ENCODE measurements at regions not wholly inside any gene's neighbourhood (a gene's known extent, or its start where the extent isn't known, plus 50 kb on each side); places are given as distances from the start of the nearest gene placed in this dataset.

GRCh38 chr6:153780011-153780410 lies 259.0 kb upstream of the OPRM1 start:
- no peak for DNase-seq

- DNase-seq: no peak
Observed at GRCh38 chr6:153778216-153778615, 260.8 kb upstream of the OPRM1 start.

- no peak for DNase-seq
Observed at GRCh38 chr6:153771577-153771976, 267.5 kb upstream of the OPRM1 start.

GRCh38 chr6:153767127-153767526 lies 271.9 kb upstream of the OPRM1 start:
- DNase-seq: no peak

- DNase-seq: no peak
Observed at GRCh38 chr6:153758516-153758915, 280.5 kb upstream of the OPRM1 start.

GRCh38 chr6:153735761-153736160 lies 303.3 kb upstream of the OPRM1 start:
- no peak for DNase-seq

- no peak for DNase-seq
Observed at GRCh38 chr6:153729189-153729588, 309.9 kb upstream of the OPRM1 start.

- DNase-seq: no peak
Observed at GRCh38 chr6:153727885-153728284, 311.2 kb upstream of the OPRM1 start.

- no peak for DNase-seq
Observed at GRCh38 chr6:153725456-153725855, 313.6 kb upstream of the OPRM1 start.

GRCh38 chr6:153720732-153721131 lies 318.3 kb upstream of the OPRM1 start:
- no peak for DNase-seq

- no peak for DNase-seq
Observed at GRCh38 chr6:153705429-153705828, 333.6 kb upstream of the OPRM1 start.

- DNase-seq: no peak
Observed at GRCh38 chr6:153702671-153703070, 336.4 kb upstream of the OPRM1 start.

GRCh38 chr6:153698637-153699036 lies 340.4 kb upstream of the OPRM1 start:
- DNase-seq: no peak

- no peak for DNase-seq
Observed at GRCh38 chr6:153698001-153698400, 341.0 kb upstream of the OPRM1 start.

- DNase-seq: no peak
Observed at GRCh38 chr6:153677522-153677921, 361.5 kb upstream of the OPRM1 start.

- DNase-seq: no peak
Observed at GRCh38 chr6:153673750-153674149, 365.3 kb upstream of the OPRM1 start.

GRCh38 chr6:153673225-153673624 lies 365.8 kb upstream of the OPRM1 start:
- DNase-seq: no peak

GRCh38 chr6:153670403-153671026 lies 368.5 kb upstream of the OPRM1 start:
- no peak for DNase-seq

GRCh38 chr6:153668758-153669157 lies 370.3 kb upstream of the OPRM1 start:
- DNase-seq: no peak

GRCh38 chr6:153662982-153663381 lies 376.1 kb upstream of the OPRM1 start:
- no peak for DNase-seq

GRCh38 chr6:153645326-153645725 lies 393.7 kb upstream of the OPRM1 start:
- no peak for DNase-seq

- DNase-seq: no peak
Observed at GRCh38 chr6:153644000-153644399, 395.0 kb upstream of the OPRM1 start.

GRCh38 chr6:153634416-153634815 lies 404.6 kb upstream of the OPRM1 start:
- DNase-seq: no peak

GRCh38 chr6:153625089-153625488 lies 414.0 kb upstream of the OPRM1 start:
- DNase-seq: no peak

GRCh38 chr6:153624528-153624927 lies 414.5 kb upstream of the OPRM1 start:
- DNase-seq: no peak

- no peak for DNase-seq
Observed at GRCh38 chr6:153623496-153623895, 415.5 kb upstream of the OPRM1 start.
